ENCODE measurements at regions not wholly inside any gene's neighbourhood (a gene's known extent, or its start where the extent isn't known, plus 50 kb on each side); places are given as distances from the start of the nearest gene placed in this dataset.

- peaks cover 0 to 8% (median 0%) of the 10 kb centered on the region in 4 donors for H3K9me3 ChIP-seq
- no peak for DNase-seq
- TF ChIP-seq CTCF (IDR thresholded peaks at IDR 0.05) (no peak), POLR2A (IDR thresholded peaks at IDR 0.05) (no peak)
- H3K4me1 ChIP-seq: no peaks in the 10 kb centered on the region
- H3K36me3 ChIP-seq: no peaks in the 10 kb centered on the region
- no peaks in the 10 kb centered on the region for H3K27me3 ChIP-seq
- H3K4me3 ChIP-seq: no peak overlapping the region
- H3K27ac ChIP-seq: no peak overlapping the region
Measured at GRCh38 chr2:12665334-12665733, 51.4 kb upstream of the TRIB2 start.

- H3K36me3 ChIP-seq: no peaks in the 10 kb centered on the region
- H3K4me3 ChIP-seq: no peak overlapping the region
- DNase-seq: no peak
- no peaks in the 10 kb centered on the region for H3K4me1 ChIP-seq
- no peaks in the 10 kb centered on the region for H3K27me3 ChIP-seq
- TF ChIP-seq POLR2A (IDR thresholded peaks at IDR 0.05): no peak
- TF ChIP-seq CTCF (IDR thresholded peaks at IDR 0.05): no peak
- no peak overlapping the region for H3K27ac ChIP-seq
- H3K9me3 ChIP-seq: peaks cover 0 to 8% (median 0%) of the 10 kb centered on the region in 4 donors
Measured at GRCh38 chr2:12666445-12666844, 50.3 kb upstream of the TRIB2 start.

Small RNA genes in the stretch of these regions (small RNA-seq; reads per million reads assigned to genes)
- gene MIR3681: 0 reads per million in 2 donors
- 0 reads per million in 2 donors for gene RF00093
- gene RNU6-843P: 0 reads per million in 2 donors

Measured in Peyer's patch (tissue), 4 donors.